SU-DHL-6 (cell line): ENCODE measurements at regions not wholly inside any gene's neighbourhood (a gene's known extent, or its start where the extent isn't known, plus 50 kb on each side); places are given as distances from the start of the nearest gene placed in this dataset.

ENCODE experiments used
- EZH2phosphoT487 ChIP-seq: fragments of 200-600 bp; sonication (generic), shearing (Covaris generic); conservative IDR thresholded peaks from 2 replicates; pipeline ENCODE4 v1.6.1; 2018; ENCODE audit warnings: mild to moderate bottlenecking, antibody characterized with exemption, low read length, moderate library complexity, mixed read lengths
- TF ChIP-seq, protein P1 (sequence below): fragments of 200-600 bp; sonication (generic); IDR thresholded peaks from one replicate; pipeline ENCODE4 v1.5.1; 2017; ENCODE audit warnings: antibody characterized with exemption, mild to moderate bottlenecking, low read length, moderate library complexity; ENCODE audit not compliant: insufficient read depth, poor library complexity, severe bottlenecking

DNA sequence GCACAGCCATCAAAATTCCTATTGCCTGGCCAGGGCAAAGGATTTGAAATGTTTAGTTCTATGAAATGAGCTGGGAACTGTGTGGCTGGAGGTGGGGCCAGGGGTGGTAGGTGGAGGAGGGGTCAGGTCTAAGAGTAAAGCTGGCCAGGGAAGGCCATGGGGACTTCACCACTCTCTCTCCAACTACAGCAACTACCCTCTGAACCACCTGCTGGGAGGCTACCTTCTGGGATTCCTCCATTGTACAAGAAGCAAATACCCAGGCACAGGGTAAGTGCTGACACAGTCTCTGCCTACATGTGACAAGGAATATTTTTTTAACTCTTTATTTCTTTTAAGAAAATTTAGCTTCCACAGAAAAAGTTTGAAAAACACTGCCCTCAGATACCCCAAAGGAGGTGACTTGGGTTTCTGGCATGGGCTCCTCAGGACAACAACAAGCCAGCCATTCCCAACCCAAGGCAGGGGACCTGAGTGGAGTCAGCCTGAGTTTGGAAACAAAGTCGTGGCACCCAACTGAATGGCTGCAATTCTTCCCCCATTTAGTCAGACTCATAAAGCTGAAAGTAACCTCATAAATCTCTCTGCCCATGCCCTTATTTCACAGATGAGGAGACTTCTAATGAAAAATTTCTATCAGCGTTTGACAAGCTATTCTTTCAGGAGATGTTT lies 593.8 kb upstream of the DIPK2B start:
- TF ChIP-seq, protein P1, sequence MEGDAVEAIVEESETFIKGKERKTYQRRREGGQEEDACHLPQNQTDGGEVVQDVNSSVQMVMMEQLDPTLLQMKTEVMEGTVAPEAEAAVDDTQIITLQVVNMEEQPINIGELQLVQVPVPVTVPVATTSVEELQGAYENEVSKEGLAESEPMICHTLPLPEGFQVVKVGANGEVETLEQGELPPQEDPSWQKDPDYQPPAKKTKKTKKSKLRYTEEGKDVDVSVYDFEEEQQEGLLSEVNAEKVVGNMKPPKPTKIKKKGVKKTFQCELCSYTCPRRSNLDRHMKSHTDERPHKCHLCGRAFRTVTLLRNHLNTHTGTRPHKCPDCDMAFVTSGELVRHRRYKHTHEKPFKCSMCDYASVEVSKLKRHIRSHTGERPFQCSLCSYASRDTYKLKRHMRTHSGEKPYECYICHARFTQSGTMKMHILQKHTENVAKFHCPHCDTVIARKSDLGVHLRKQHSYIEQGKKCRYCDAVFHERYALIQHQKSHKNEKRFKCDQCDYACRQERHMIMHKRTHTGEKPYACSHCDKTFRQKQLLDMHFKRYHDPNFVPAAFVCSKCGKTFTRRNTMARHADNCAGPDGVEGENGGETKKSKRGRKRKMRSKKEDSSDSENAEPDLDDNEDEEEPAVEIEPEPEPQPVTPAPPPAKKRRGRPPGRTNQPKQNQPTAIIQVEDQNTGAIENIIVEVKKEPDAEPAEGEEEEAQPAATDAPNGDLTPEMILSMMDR = no peak
- TF ChIP-seq EZH2phosphoT487 = no peak
